HG03280 (cell line): ENCODE measurements at regions not wholly inside any gene's neighbourhood (a gene's known extent, or its start where the extent isn't known, plus 50 kb on each side); places are given as distances from the start of the nearest gene placed in this dataset.
"Not testable (repeated sequence)": the region's sequence is repeated elsewhere in the genome, so short reads cannot be mapped to it uniquely, and the experiment has no call there.

Experiments
- ATAC-seq: cut with Tn5 transposase; IDR thresholded peaks from one replicate; pipeline ENCODE4 v1.9.1; 2021; ENCODE audit warnings: mild to moderate bottlenecking, moderate library complexity; ENCODE audit not compliant: unreplicated experiment

- ATAC-seq = no peak
These were observed 78.0 kb upstream of the AFDN start for GRCh38 chr6:167748458-167749379.

DNA sequence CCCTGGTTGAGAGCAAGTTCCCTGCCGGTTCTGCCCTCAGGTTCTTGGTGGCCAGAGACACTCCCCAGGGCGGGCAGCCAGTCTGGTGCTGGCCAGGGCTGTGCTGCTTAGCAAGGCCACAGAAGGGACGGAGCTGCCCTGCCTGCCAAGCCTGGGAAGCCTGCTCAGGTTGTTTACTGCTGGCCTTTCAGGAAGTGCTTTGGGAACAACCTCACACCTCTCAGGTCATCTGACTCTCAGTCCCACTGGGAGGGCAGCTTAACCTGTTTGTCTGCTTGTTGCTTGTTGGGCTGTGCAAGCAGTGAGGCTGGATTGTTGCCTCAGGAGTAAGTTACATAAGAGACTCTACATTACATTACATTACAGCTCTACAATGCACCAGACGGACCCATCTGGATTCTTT lies 75.8 kb upstream of the AFDN start:
- no peak for ATAC-seq

GRCh38 chr6:167751579-167752115 lies 75.1 kb upstream of the AFDN start:
- ATAC-seq = no peak

DNA sequence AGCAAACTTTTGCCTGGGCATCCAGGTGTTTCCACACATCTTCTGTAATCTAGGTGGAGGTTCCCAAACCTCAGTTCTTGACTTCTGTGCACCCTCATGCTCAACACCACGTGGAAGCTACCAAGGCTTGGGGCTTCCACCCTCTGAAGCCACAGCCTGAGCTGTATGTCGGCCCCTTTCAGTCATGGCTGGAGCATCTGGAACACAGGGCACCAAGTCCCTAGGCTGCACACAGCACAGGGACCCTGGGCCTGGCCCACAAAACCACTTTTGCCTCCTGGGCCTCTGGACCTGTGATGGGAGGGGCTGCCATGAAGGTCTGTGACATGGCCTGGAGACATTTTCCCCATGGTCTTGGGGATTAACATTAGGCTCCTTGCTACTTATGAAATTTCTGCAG lies 73.4 kb upstream of the AFDN start:
- ATAC-seq = not testable (repeated sequence)

GRCh38 chr6:167754691-167755090 lies 72.0 kb upstream of the AFDN start:
- ATAC-seq = no peak

GRCh38 chr6:167755461-167755860 lies 71.2 kb upstream of the AFDN start:
- no peak for ATAC-seq

- no peak for ATAC-seq
These were observed 70.1 kb upstream of the AFDN start for GRCh38 chr6:167756597-167756996.

GRCh38 chr6:167757249-167757648 lies 69.5 kb upstream of the AFDN start:
- ATAC-seq = no peak

- ATAC-seq = no peak
These were observed 68.9 kb upstream of the AFDN start for GRCh38 chr6:167757821-167758220.

DNA sequence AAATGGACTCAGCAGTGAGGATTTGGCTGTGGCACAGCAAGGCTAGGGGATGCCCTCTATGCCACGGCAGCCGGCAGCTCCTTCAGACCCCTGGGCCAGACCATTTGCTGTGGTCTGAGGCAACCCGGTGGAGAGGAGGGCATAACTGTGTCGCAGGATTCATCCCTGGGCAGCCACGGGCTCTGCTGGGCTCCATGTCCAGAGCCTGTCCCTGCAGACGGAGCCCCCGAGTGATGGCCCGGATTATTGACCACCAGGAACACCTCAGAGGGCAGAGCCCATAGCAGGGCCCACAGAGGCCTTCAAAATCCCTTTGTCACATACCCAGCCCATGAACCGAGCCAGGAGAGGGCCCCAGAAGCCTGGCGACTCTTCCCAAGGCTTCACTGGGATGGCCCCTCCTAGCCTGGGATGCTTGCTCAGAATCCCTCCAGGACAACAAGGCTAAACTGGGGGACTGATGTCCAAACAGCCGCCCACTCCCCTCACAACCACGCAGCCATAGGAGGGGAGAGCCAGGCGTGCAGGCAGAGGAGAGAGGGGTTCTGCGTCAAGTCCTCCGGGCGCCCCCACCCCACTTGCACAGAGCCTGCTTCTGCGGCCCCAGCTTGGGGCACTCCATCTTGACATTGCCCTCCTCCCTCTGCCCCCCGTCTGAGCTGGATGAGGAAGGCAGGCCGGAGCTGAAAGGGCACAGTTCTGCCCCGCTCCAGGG lies 68.2 kb upstream of the AFDN start:
- no peak for ATAC-seq

GRCh38 chr6:167759206-167759605 lies 67.5 kb upstream of the AFDN start:
- no peak for ATAC-seq

DNA sequence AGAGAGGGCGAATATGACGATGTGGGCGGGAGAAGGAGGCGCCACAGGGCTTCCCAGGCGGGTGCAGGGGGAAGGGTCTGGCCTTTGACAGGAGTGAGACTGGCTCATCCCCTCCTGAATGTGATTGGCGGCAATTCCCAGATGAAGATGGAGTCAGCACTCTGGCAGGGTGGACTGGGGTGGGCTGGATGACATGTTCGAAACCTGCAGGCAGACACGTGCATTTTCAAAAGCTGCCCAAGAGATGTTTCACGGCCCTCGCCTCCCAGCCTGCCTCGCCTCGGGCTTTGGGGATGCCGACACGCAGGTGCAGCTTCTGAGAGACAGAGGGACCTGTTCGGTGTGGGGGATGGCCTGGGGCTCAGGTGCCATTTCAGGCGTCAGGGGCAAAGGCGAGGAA lies 66.8 kb upstream of the AFDN start:
- ATAC-seq = no peak

DNA sequence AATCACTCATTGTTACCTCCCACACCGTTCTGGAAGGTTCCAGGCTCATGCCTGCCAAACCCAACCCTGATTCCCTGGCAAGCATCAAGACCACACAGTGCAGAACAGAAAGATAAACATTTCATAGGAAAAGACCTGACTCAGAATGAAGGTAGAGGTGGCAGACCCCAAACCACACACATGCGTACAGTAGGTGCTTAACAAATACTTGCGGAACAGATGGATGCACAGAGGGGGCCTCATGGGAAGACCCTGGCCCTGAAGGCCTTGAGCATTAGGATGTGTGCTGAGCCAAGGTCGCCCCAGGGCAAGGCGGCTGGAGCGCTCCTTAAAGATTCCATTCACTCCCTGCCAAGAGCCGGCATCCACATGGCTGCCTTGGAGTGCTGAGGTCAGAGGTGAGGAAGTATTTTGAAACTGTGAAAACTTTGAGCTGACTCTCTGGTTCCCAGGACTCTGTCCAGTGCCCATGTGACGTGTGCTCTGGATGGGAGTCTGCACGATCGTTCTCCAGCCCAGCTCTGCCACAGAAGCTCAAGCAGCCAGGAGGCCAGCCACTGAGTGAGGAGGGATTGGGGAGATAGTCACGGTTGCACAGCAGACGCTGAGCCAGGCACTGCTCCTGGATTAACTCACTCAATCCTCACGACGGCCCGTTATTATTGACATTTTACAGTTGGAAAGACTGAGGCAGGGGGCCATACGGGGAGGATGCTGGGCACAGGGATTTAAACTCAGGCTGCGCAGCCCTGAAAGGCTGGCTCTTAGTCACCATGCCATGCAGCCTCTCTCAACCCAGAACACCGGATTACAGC lies 65.5 kb upstream of the AFDN start:
- ATAC-seq = no peak

GRCh38 chr6:167761794-167762258 lies 64.9 kb upstream of the AFDN start:
- no peak for ATAC-seq

DNA sequence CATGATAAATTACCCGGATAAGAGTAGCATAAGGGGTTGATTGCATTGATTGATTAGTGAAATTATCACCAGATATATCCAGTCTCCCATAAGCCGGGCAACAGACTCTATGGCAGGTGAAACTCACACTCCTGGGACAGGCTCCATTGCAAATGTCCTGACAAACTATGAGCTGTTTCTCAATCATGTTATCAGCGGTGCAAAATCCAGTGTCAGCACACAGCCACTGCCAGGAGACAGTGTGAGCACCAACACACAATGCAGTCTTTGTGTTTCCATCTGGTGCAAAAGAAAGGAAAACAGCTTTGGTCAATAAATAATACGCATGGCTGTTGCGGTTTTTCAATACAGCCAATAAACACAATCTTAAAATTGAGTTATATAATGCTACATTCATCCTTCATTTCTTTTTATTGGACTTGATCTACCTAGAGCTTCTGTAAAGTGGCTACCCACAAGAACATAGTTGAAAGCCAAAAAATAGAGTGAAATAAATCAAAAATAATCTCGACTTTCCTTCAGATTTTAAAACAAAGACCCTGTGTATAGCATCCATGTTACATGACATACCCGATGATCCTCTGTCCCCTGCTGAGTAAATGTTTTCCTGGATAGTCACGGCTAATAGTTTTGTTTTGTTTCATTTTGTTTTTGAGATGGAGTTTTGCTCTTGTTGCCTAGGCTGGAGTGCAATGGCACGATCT lies 64.3 kb upstream of the AFDN start:
- ATAC-seq = no peak

- no peak for ATAC-seq
These were observed 63.4 kb upstream of the AFDN start for GRCh38 chr6:167763056-167763944.

DNA sequence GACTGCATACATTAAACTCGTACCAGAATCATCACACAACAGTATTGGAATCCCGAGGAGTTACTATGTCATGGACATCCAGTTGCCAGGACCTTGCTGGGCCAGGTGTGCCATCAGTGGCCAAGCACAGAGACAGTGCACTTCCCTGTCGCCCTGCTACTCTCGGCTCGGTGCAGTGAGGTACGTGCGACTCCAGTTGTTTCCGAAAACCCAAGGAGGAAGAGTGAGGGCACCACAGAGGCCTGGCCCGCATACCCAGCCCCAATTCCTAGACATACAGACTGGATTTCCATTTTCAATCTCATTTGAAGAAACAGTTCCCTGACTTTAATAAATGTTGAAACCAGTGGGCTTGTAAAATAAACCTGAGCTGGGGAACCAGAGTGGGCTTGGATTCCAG lies 62.5 kb upstream of the AFDN start:
- no peak for ATAC-seq

GRCh38 chr6:167764713-167765479 lies 61.8 kb upstream of the AFDN start:
- ATAC-seq = no peak
